Colon (tissue), 2 donors: ENCODE measurements at regions not wholly inside any gene's neighbourhood (a gene's known extent, or its start where the extent isn't known, plus 50 kb on each side); places are given as distances from the start of the nearest gene placed in this dataset.
A peak's percentile ranks its signal among the peaks of the same experiment; 100 is the strongest.

Experiments
- FAIRE-seq: peaks from 2 replicates; lab custom pipeline; 2012; peaks lifted over from hg19 to GRCh38; lab: Jason Lieb, UNC
- donor health status: control.
- donor health status: control.

DNA sequence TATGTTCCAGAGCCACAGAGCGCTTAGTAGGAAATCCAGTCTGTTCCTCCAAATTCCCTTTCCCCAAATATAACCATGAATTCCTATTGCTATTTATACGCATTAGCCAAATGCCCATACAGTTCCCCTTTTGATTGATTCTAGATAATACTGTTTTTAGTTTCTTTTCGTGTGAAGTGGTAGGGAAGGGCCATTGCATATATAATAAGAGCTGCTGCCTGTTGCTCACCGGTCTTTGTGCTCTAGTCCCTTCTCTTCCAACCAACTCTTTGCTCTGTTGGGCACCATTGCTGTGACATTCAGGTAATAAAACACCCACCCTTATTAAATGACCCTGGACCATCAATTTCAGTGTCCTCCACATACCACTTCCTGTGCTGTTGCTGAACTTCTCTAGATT, 379.9 kb upstream of the KCNMB2 start:
- no peak for FAIRE-seq

DNA sequence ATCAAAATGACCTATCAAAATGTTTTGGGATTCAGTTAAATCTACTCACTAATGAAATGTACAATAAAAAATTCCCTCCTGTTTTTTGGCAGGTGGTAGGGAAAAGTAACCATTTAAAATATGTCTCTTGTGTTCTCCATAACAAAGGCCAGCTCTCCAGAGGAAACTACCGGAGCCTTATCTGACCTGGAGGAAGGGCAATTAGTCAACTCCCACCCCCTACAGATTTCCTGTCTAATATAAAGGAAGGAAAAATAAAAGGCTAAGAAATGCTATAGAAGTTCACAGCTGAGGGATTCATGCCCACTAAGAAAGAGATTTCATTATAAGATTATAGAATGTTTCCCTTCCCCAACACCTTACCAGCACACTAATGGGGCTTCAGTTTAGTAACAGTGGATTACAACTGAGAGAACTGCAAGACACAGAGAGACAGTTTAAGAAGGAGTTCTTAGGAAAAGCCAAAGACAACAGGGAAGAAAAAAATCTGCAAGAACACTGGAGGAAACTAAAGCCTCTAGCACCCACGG, 376.5 kb upstream of the KCNMB2 start:
- no peak for FAIRE-seq

GRCh38 chr3:178169421-178169820, 366.8 kb upstream of the KCNMB2 start:
- FAIRE-seq: no peak

GRCh38 chr3:178170698-178171535, 365.3 kb upstream of the KCNMB2 start:
- no peak for FAIRE-seq

DNA sequence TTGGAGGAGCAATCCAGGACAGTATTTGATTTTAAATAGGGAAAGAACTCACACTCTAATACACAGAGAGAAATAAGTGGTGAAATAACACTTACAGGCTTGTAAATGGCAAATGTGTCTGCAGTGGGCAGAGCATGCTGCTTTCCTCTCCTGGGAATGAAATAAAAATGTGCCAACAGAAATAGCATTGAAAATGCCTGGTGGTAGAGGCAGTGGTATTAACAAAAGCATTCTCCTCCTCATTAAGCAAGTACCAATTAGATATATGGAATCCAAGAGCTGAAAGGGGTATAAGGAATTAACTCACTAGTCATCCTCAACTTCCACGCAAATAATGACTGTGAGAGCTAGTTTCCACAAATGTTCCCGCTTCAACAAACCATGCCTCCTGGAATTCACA, 364.1 kb upstream of the KCNMB2 start:
- FAIRE-seq: no peak

- FAIRE-seq: no peak
Measured at GRCh38 chr3:178174201-178174915, 361.9 kb upstream of the KCNMB2 start.

DNA sequence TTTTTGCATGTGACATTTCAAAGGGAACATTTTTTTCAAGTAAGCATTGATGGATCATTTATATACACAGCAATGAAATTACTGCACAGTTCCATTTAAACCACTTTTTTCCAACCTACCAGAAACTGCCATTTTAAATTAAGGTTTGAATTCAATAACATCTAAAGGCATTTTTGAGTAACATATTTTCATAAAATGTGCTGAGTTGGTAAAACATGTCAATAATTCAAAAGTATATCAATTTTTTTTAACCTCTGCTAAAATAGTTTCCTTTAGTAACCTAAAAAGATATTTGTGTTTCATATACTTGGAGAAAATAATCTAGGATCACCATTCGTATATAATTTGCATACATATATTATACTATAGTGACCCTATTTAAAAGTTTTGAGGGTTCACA, 355.1 kb upstream of the KCNMB2 start:
- FAIRE-seq: no peak

GRCh38 chr3:178181784-178182183, 354.5 kb upstream of the KCNMB2 start:
- no peak for FAIRE-seq

DNA sequence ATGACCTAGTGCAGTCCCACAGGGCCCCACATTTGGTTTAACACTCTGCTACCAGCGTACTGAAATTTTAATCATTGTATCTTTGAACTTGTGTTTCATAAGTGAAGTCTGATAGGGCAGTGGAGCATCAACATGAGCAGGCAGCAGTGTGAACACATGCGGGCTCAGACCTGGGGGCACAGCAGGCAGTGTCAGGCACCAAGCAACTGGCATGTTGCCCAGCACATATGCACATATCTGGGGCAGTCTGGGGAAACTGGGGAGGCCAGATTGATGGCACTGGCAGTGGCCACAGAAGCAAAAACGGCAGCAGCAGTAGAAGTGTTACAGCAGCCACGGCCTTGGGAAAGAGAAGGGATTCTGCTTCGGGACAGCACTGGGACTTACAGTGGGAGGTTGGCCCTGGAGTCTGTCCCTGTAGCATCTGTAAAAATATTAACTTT, 353.9 kb upstream of the KCNMB2 start:
- no peak for FAIRE-seq

DNA sequence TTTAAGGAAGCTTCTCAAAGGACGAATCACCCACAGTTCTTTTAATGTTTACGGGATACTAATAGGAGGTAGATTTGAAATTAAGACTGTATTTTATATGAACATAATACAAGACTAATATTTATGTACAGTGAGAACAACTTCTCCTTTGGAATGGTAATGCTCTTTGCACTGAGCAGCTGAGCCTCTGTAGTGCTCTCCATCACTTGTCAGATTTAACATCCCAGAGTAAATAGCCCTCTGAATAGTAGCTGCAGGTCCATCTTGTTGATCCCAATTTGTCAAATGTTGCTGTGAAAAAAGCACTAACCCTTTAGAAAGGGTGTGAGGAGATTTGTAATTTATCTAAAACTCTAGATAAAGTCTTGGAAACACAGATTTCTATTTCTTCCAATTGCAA, 351.4 kb upstream of the KCNMB2 start:
- no peak for FAIRE-seq

DNA sequence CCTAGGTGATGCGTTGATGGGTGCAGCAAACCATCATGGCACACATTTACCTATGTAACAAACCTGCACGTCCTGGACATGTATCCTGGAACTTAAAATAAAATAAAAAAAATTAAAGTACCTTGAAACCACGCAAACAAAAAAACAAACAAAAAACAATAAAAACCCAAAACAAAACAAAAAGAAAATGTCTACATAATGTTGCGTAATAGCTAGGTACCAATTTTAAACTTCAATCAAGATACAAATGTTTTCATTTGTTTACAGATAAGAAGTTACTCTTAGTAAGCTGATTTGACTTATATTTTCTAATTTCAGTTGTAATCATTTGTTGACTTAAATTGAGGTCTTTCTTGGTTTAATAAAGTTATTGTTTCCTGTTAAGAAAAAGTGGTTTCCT, 349.6 kb upstream of the KCNMB2 start:
- FAIRE-seq: no peak

- FAIRE-seq: no peak
Measured at GRCh38 chr3:178189854-178190253, 346.4 kb upstream of the KCNMB2 start.

DNA sequence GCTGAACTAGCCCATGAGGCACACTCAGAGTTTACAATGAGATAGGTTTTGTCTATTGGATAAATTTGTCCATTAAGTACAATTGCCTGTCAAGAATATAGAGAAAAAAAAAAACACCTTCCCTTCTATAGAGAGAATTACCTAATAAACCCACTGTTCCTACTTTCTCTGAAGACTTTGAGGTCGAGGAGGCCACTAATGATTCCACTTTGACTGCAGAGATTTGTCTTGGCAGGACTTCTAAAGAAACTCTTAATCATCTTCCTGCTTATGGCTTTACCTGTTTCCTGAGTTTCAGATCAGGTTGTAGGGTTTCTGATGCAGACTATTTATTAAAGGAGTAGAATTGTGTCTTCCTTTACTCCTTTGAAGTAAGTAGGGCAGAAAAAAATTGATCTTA, 342.4 kb upstream of the KCNMB2 start:
- FAIRE-seq: no peak

GRCh38 chr3:178194539-178194938, 341.7 kb upstream of the KCNMB2 start:
- no peak for FAIRE-seq

DNA sequence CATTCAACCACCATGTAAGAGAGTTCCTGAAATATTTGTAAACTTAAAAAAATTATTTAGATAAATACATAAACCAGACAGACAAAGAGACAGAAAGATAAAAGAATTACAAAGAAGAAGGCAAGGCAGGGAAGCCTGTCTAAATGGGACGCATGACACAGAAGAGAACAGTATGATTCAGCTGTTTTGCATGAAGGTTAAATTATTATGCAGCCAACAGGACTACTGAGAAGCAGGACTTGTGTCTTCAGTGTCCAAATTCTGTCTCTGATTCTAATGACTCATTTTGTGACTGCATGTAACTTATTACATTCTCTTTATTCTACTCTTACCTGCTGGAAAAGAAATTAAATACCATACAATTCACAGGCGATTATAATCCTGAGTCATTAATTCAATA, 340.4 kb upstream of the KCNMB2 start:
- FAIRE-seq: no peak

- FAIRE-seq: no peak
Measured at GRCh38 chr3:178198329-178198728, 337.9 kb upstream of the KCNMB2 start.

- FAIRE-seq: no peak
Measured at GRCh38 chr3:178200316-178200715, 335.9 kb upstream of the KCNMB2 start.

- FAIRE-seq: no peak
Measured at GRCh38 chr3:178201714-178202113, 334.5 kb upstream of the KCNMB2 start.

- peak; percentile 18 for FAIRE-seq
Measured at GRCh38 chr3:178202194-178202593, 334.0 kb upstream of the KCNMB2 start.

DNA sequence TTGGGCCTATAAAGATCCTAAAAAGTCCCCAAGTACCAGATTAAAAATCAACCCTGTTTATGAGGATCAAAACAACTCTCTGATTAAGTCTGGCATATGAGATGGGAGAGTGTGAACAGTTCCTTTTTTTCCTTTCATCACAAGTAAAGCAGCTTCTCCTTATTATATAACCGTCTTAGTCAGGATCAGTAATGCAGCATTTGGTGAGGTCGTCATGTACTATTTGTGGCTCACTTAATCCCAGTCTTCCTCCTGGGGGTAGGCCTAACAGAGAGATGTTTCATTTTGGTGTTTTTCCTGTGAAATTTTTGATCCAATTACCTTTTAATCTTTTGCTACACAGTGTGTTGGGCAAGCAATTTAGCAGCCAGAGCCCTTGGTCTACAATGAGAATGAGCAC, 333.1 kb upstream of the KCNMB2 start:
- no peak for FAIRE-seq

DNA sequence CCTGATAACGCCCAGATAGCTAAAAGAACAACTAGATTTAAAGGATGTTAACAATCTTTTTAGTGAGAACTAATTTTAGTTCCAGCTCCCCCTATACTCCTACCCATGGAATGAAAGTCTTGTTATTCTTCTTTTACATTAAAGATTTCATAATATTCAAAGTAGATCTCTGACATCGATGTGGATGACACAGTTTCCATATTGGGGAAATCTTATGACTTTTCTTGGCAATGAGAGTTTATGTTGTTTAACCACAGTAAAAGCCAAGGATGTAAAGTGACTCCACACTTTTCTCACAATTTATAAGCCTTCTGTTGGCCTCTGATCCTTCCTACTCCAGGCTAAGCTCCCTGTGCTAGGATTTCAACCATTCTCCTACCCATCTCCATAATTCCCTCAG, 332.6 kb upstream of the KCNMB2 start:
- FAIRE-seq: no peak

- no peak for FAIRE-seq
Measured at GRCh38 chr3:178205740-178206139, 330.5 kb upstream of the KCNMB2 start.

GRCh38 chr3:178206521-178206920, 329.7 kb upstream of the KCNMB2 start:
- FAIRE-seq: no peak
